ENCODE measurements at regions not wholly inside any gene's neighbourhood (a gene's known extent, or its start where the extent isn't known, plus 50 kb on each side); places are given as distances from the start of the nearest gene placed in this dataset.
"Not testable (repeated sequence)": the region's sequence is repeated elsewhere in the genome, so short reads cannot be mapped to it uniquely, and the experiment has no call there.

DNA sequence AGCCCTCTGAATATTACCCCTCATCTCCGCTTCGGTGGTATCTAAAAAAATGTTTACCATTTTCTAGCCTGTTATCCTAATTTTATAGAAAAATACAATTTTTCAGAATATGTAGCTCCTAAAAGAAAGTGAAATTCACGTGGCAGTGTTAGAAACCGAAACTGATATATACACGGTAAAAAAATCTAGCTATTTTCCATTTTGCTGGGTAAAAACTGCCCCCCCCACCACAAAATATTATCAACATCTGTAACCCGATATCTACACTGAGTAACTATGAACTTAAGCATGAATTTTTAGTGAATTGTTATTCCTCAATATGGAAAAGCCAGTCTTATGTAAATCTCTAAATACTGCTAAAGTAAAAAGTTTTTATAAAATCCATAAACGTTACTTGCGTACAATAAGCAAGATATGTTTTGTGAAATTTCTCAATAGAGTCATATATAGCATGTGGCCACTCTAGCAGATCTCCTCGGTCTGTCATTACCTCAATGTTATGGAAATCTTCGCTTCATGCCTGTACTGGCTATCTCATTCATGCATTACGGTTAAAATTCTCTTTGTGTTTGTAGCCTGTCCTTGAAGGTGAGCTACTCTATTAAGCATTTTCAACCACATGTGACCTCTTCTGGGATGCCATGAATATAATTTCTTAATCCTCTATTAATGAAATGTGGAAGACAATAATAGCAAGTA is 524.2 kb downstream of the TRIB2 start:
- no peak overlapping the region for H3K4me3 ChIP-seq (ENCODE audit: low read depth, low read length)
- TF ChIP-seq CTCF (IDR thresholded peaks at IDR 0.05; ENCODE audit: low read depth, low read length): no peak

DNA sequence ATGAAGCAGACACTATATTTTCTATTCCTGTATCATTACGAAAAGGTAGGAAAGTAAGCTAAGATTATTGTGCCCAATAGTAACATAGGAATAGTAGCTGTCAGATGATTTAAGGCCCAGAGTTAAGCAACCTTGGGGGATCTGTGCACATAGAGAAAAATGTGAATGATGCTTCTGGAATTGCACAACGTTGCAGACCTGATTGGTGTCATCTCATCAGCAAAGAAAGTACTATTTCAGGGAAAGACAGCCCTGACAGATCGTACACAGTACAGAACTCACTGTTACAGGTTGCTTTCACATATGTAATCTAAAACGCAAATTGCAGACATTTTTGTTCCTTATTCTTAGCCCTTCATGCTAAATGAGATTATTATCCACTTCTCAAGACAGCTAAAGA is 535.9 kb downstream of the TRIB2 start:
- H3K4me3 ChIP-seq (ENCODE audit: low read depth, low read length): no peak overlapping the region
- no peak for TF ChIP-seq CTCF (IDR thresholded peaks at IDR 0.05; ENCODE audit: low read depth, low read length)

DNA sequence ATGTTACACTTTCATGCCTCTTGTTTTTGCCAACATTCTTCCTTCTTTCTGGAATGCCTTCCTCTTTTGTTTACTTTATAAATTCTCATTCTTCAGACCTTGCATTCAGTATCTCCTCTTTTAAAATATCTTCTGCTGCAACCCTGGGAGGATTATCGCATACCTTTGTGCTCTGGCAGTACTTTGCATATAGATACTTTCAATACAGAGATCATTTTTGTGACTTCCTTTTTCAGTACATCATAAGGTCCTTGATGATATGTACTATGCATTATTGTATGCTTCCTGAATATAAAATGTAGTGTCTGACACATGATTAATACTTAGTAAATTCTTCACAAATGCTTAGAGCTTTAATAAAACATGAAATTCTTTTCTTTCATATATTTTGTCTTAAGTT is 538.7 kb downstream of the TRIB2 start:
- no peak overlapping the region for H3K4me3 ChIP-seq (ENCODE audit: low read depth, low read length)
- no peak for TF ChIP-seq CTCF (IDR thresholded peaks at IDR 0.05; ENCODE audit: low read depth, low read length)

DNA sequence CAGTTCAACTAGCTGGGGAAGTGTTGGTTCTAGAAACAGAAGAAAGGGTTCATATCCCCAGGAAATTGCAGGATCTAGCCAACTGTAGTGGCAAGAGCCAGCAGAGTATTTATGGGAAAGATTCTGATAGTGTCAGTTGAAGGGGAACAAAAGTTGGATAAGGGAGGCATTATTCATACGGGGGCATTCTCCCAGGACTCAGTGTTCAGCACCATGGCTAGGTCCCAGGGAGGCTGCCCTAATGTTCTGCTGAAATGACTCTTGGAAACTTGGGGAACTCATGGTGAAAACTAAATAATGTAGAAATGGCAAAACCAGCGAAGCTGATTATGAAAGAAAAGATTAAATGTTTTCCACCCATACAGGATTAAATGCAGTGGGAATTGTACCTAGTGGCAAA is 543.7 kb downstream of the TRIB2 start:
- no peak for TF ChIP-seq CTCF (IDR thresholded peaks at IDR 0.05; ENCODE audit: low read depth, low read length)
- no peak overlapping the region for H3K4me3 ChIP-seq (ENCODE audit: low read depth, low read length)

GRCh38 chr2:13266166-13266565 is 549.4 kb downstream of the TRIB2 start:
- TF ChIP-seq CTCF (IDR thresholded peaks at IDR 0.05; ENCODE audit: low read depth, low read length): no peak

GRCh38 chr2:13284688-13285087 is 568.0 kb downstream of the TRIB2 start:
- H3K4me3 ChIP-seq (ENCODE audit: low read depth, low read length): no peak overlapping the region
- TF ChIP-seq CTCF (IDR thresholded peaks at IDR 0.05; ENCODE audit: low read depth, low read length): no peak

More at GRCh38 chr2:13266166-13266565, 549.4 kb downstream of the TRIB2 start:
- H3K4me3 ChIP-seq (ENCODE audit: low read depth, low read length): no peak overlapping the region

DNA sequence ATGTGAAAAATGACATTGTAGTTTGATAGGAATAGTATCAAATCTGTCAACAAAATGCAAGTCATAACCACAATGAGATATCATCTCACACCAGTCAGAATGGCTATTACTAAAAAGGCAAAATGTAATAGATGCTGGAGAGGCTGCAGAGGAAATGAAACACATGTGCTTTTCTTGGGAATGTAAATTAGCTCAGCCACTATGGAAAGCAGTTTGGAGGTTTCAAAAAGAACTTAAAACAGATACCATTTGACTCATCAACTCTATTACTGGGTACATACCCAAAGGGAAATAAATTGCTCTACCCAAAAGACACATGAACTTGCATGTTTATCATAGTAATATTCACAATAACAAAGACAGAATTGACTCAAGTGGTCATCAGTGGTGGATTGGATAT is 572.6 kb downstream of the TRIB2 start:
- no peak overlapping the region for H3K4me3 ChIP-seq (ENCODE audit: low read depth, low read length)
- TF ChIP-seq CTCF (IDR thresholded peaks at IDR 0.05; ENCODE audit: low read depth, low read length): no peak

GRCh38 chr2:13308478-13308805 is 591.7 kb downstream of the TRIB2 start:
- not testable (repeated sequence) for H3K4me3 ChIP-seq (ENCODE audit: low read depth, low read length)
